Colonic mucosa (tissue), 4 donors: ENCODE measurements at regions not wholly inside any gene's neighbourhood (a gene's known extent, or its start where the extent isn't known, plus 50 kb on each side); places are given as distances from the start of the nearest gene placed in this dataset.

Source experiments
- DNase-seq: peaks from one replicate; pipeline ENCODE4 v3.0.0-alpha.2; 2020
- H3K27ac ChIP-seq: fragments of 200-600 bp; one replicate; pipeline ENCODE4 v1.8.0; 2021
- H3K27me3 ChIP-seq: fragments of 200-600 bp; one replicate; pipeline ENCODE4 v1.8.0; 2021
- H3K36me3 ChIP-seq: fragments of 200-600 bp; one replicate; pipeline ENCODE4 v1.8.0; 2021
- H3K4me1 ChIP-seq: fragments of 200-600 bp; one replicate; pipeline ENCODE4 v1.8.0; 2021; ENCODE audit warnings: mild to moderate bottlenecking
- H3K4me3 ChIP-seq: fragments of 200-600 bp; one replicate; pipeline ENCODE4 v1.8.0; 2021
- H3K9ac ChIP-seq, 2 donors: one replicate each; pipeline ENCODE4 v1.7.0; 2013; ENCODE audit warnings: control low read depth in 2 of 2, low read depth in 2 of 2, low read length in 2 of 2
- H3K9me3 ChIP-seq: fragments of 200-600 bp; one replicate; pipeline ENCODE4 v1.8.0; 2021
- intact Hi-C: fragments of 100-400 bp; cut with DNase I; formaldehyde crosslinking; loops from one replicate; pipeline ENCODE4 v1.14.1; 2022
- TF ChIP-seq, protein P1 (sequence below): fragments of 200-600 bp; IDR thresholded peaks from one replicate; pipeline ENCODE4 v1.8.0; 2022; ENCODE audit warnings: antibody characterized with exemption, mild to moderate bottlenecking
- donor health status: healthy.
- donor health status: DM: no; HTN: no; CAD: no.
- donor health status: DM: no; HTN: no; CAD: no.

DNA sequence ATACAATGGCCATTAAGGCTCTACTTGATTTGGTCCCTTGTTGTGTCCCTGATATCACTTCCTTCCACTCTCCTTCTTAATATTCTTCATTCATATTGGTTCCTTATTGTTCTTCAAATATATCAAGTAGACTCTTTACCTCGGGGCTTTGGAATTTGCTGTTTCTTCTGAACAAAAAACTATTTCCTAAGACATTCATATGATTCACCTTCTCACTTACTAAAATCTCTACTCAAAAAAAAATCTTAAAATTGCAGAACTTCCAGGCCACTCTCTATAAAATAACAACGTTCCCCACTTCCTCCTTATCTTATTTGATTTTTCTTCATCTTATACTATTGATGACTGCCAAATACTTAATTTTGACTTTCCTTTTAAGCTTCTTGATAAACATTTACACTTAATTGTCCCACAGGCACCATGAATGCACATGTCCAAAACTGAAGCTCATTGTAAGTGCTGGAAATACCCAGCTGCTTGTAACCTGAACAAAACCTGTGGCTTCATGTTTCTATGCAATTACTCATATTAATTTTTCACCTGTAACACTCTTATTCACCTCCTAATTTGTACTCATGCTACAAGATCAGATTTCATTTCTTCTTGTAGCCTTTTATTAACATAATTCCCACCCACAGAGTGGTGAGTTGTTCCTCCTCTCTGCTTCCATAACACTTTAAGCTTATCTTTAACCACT, 58.4 kb upstream of the NUDT12 start:
- H3K27me3 ChIP-seq = no peaks in the 10 kb centered on the region
- TF ChIP-seq, protein P1, sequence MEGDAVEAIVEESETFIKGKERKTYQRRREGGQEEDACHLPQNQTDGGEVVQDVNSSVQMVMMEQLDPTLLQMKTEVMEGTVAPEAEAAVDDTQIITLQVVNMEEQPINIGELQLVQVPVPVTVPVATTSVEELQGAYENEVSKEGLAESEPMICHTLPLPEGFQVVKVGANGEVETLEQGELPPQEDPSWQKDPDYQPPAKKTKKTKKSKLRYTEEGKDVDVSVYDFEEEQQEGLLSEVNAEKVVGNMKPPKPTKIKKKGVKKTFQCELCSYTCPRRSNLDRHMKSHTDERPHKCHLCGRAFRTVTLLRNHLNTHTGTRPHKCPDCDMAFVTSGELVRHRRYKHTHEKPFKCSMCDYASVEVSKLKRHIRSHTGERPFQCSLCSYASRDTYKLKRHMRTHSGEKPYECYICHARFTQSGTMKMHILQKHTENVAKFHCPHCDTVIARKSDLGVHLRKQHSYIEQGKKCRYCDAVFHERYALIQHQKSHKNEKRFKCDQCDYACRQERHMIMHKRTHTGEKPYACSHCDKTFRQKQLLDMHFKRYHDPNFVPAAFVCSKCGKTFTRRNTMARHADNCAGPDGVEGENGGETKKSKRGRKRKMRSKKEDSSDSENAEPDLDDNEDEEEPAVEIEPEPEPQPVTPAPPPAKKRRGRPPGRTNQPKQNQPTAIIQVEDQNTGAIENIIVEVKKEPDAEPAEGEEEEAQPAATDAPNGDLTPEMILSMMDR = no peak
- intact Hi-C loops = no loop called here
- H3K36me3 ChIP-seq = no peaks in the 10 kb centered on the region
- H3K9me3 ChIP-seq = no peaks in the 10 kb centered on the region
- no peak overlapping the region for H3K27ac ChIP-seq
- H3K4me3 ChIP-seq = no peak overlapping the region
- H3K9ac ChIP-seq = no peak overlapping the region
- DNase-seq = no peak
- H3K4me1 ChIP-seq = no peaks in the 10 kb centered on the region

DNA sequence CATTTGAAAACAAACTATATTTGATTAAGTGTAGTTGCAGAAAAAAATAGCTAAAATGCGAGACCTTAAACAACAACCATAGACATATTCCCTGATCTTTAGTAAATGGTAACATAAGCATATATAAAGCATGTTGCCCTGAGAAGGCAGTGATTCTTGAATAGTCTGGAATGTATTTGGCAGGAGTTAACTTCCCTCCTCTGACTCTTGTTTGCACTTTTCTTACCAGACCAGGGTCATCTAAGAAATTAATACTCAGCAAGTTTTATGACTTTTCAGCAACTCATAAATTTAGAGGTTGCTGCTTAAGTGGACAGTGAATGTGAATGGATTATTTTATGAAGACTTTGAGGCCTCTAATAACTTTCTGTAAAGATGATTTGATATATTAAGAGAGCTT, 55.3 kb upstream of the NUDT12 start:
- Histone ChIP-seq H3K9me3 (no peaks in the 10 kb centered on the region), H3K4me1 (no peaks in the 10 kb centered on the region), H3K4me3 (no peak overlapping the region), H3K27me3 (no peaks in the 10 kb centered on the region), H3K27ac (no peak overlapping the region), H3K36me3 (no peaks in the 10 kb centered on the region), H3K9ac (no peak overlapping the region)
- no peak for DNase-seq
- intact Hi-C loops = no loop called here
- TF ChIP-seq, protein P1 = no peak

DNA sequence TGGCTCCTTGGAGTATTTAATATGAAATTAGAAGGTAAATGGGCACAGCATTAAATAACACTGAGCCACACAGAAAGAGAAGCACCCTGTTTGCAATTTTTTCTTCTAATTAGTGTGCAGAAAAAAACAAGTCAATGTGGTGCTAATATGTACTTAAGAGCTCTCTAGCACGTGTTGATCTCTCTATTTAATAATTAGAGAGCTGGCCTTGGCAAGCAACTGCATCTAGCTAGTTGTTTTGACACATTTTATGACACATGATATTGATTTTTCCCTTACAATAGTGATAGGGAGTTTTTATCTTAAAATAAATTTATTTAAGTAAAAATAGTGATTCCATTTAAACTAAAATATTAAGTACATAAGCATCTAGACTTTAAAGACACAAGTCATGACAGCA, 54.5 kb upstream of the NUDT12 start:
- intact Hi-C loops = no loop called here
- Histone ChIP-seq H3K27ac (no peak overlapping the region), H3K27me3 (no peaks in the 10 kb centered on the region), H3K36me3 (no peaks in the 10 kb centered on the region), H3K4me1 (no peaks in the 10 kb centered on the region), H3K9me3 (no peaks in the 10 kb centered on the region), H3K4me3 (no peak overlapping the region), H3K9ac (no peak overlapping the region)
- no peak for DNase-seq
- TF ChIP-seq, protein P1 = no peak

DNA sequence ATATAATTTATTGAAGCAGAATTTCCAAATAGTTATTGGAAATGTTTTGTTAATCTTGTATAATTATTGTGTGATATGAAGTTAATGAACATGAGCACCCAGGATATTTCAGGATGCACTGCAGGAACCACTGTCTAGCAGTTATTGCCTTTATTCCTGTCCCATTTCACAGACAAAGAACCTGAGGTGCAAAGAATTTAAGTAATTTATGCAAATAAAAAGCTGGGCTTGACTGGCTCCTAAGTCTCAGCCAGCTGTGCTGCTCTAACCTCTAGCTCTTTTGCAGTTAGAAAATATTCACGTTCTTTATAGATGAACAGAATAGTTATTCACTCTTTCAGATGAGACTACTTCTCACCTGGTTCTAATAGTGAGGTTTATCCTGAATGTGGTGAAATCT, 50.0 kb upstream of the NUDT12 start:
- TF ChIP-seq, protein P1 = no peak
- Histone ChIP-seq H3K36me3 (no peaks in the 10 kb centered on the region), H3K9me3 (no peaks in the 10 kb centered on the region), H3K27ac (no peak overlapping the region), H3K27me3 (no peaks in the 10 kb centered on the region), H3K4me3 (no peak overlapping the region), H3K4me1 (no peaks in the 10 kb centered on the region), H3K9ac (no peak overlapping the region)
- intact Hi-C loops = no loop called here
- no peak for DNase-seq
